ENCODE measurements at regions not wholly inside any gene's neighbourhood (a gene's known extent, or its start where the extent isn't known, plus 50 kb on each side); places are given as distances from the start of the nearest gene placed in this dataset.

- no peaks in the 10 kb centered on the region for H3K9me3 ChIP-seq (ENCODE audit: control insufficient read depth in 1 of 2, low read length in 2 of 2)
- H3K4me1 ChIP-seq (ENCODE audit: control insufficient read depth in 1 of 2, insufficient read depth in 2 of 2, low read length in 2 of 2), result no peaks in the 10 kb centered on the region
- no peaks in the 10 kb centered on the region for H3K36me3 ChIP-seq (ENCODE audit: control insufficient read depth in 1 of 2, insufficient read depth in 2 of 2, low read length in 2 of 2)
- no peak overlapping the region for H3K27ac ChIP-seq (ENCODE audit: low read length)
- no peak overlapping the region for H3K4me3 ChIP-seq (ENCODE audit: low read depth in 1 of 2, low read length in 2 of 2)
- no peaks in the 10 kb centered on the region for H3K27me3 ChIP-seq (ENCODE audit: low read depth, low read length)
Observed at GRCh38 chr5:124134941-124135340, 611.5 kb downstream of the ZNF608 start.

GRCh38 chr5:124133406-124133805 is 613.0 kb downstream of the ZNF608 start:
- H3K27ac ChIP-seq (ENCODE audit: low read length), result no peak overlapping the region
- H3K36me3 ChIP-seq (ENCODE audit: control insufficient read depth in 1 of 2, insufficient read depth in 2 of 2, low read length in 2 of 2), result no peaks in the 10 kb centered on the region
- no peaks in the 10 kb centered on the region for H3K4me1 ChIP-seq (ENCODE audit: control insufficient read depth in 1 of 2, insufficient read depth in 2 of 2, low read length in 2 of 2)
- H3K27me3 ChIP-seq (ENCODE audit: low read depth, low read length), result no peaks in the 10 kb centered on the region
- H3K4me3 ChIP-seq (ENCODE audit: low read depth in 1 of 2, low read length in 2 of 2), result no peak overlapping the region
- H3K9me3 ChIP-seq (ENCODE audit: control insufficient read depth in 1 of 2, low read length in 2 of 2), result no peaks in the 10 kb centered on the region

GRCh38 chr5:124132843-124133242 is 613.6 kb downstream of the ZNF608 start:
- Histone ChIP-seq H3K36me3 (ENCODE audit: control insufficient read depth in 1 of 2, insufficient read depth in 2 of 2, low read length in 2 of 2) (no peaks in the 10 kb centered on the region), H3K27ac (ENCODE audit: low read length) (no peak overlapping the region), H3K9me3 (ENCODE audit: control insufficient read depth in 1 of 2, low read length in 2 of 2) (no peaks in the 10 kb centered on the region), H3K4me3 (ENCODE audit: low read depth in 1 of 2, low read length in 2 of 2) (no peak overlapping the region), H3K4me1 (ENCODE audit: control insufficient read depth in 1 of 2, insufficient read depth in 2 of 2, low read length in 2 of 2) (peaks cover 0 to under 1% of the 10 kb centered on the region in 2 donors), H3K27me3 (ENCODE audit: low read depth, low read length) (no peaks in the 10 kb centered on the region)

- Histone ChIP-seq H3K27ac (ENCODE audit: low read length) (no peak overlapping the region), H3K36me3 (ENCODE audit: control insufficient read depth in 1 of 2, insufficient read depth in 2 of 2, low read length in 2 of 2) (no peaks in the 10 kb centered on the region), H3K9me3 (ENCODE audit: control insufficient read depth in 1 of 2, low read length in 2 of 2) (no peaks in the 10 kb centered on the region), H3K27me3 (ENCODE audit: low read depth, low read length) (no peaks in the 10 kb centered on the region), H3K4me3 (ENCODE audit: low read depth in 1 of 2, low read length in 2 of 2) (no peak overlapping the region), H3K4me1 (ENCODE audit: control insufficient read depth in 1 of 2, insufficient read depth in 2 of 2, low read length in 2 of 2) (peaks cover 0 to 8% of the 10 kb centered on the region in 2 donors)
Observed at GRCh38 chr5:124131466-124131865, 615.0 kb downstream of the ZNF608 start.

- H3K27me3 ChIP-seq (ENCODE audit: low read depth, low read length), result no peaks in the 10 kb centered on the region
- H3K4me1 ChIP-seq (ENCODE audit: control insufficient read depth in 1 of 2, insufficient read depth in 2 of 2, low read length in 2 of 2), result peaks cover 0 to 8% of the 10 kb centered on the region in 2 donors
- no peaks in the 10 kb centered on the region for H3K9me3 ChIP-seq (ENCODE audit: control insufficient read depth in 1 of 2, low read length in 2 of 2)
- H3K27ac ChIP-seq (ENCODE audit: low read length), result no peak overlapping the region
- H3K4me3 ChIP-seq (ENCODE audit: low read depth in 1 of 2, low read length in 2 of 2), result no peak overlapping the region
- H3K36me3 ChIP-seq (ENCODE audit: control insufficient read depth in 1 of 2, insufficient read depth in 2 of 2, low read length in 2 of 2), result no peaks in the 10 kb centered on the region
Observed at GRCh38 chr5:124130816-124131215, 615.6 kb downstream of the ZNF608 start.

- no peak overlapping the region for H3K4me3 ChIP-seq (ENCODE audit: low read depth in 1 of 2, low read length in 2 of 2)
- H3K36me3 ChIP-seq (ENCODE audit: control insufficient read depth in 1 of 2, insufficient read depth in 2 of 2, low read length in 2 of 2), result no peaks in the 10 kb centered on the region
- peaks cover 0 to 17% of the 10 kb centered on the region in 2 donors for H3K4me1 ChIP-seq (ENCODE audit: control insufficient read depth in 1 of 2, insufficient read depth in 2 of 2, low read length in 2 of 2)
- no peak overlapping the region for H3K27ac ChIP-seq (ENCODE audit: low read length)
- H3K9me3 ChIP-seq (ENCODE audit: control insufficient read depth in 1 of 2, low read length in 2 of 2), result no peaks in the 10 kb centered on the region
- no peaks in the 10 kb centered on the region for H3K27me3 ChIP-seq (ENCODE audit: low read depth, low read length)
Observed at GRCh38 chr5:124128867-124129266, 616.9 kb downstream of the CSNK1G3 start.

- no peaks in the 10 kb centered on the region for H3K27me3 ChIP-seq (ENCODE audit: low read depth, low read length)
- H3K9me3 ChIP-seq (ENCODE audit: control insufficient read depth in 1 of 2, low read length in 2 of 2), result no peaks in the 10 kb centered on the region
- no peak overlapping the region for H3K4me3 ChIP-seq (ENCODE audit: low read depth in 1 of 2, low read length in 2 of 2)
- no peak overlapping the region for H3K27ac ChIP-seq (ENCODE audit: low read length)
- peaks cover 0 to 17% of the 10 kb centered on the region in 2 donors for H3K4me1 ChIP-seq (ENCODE audit: control insufficient read depth in 1 of 2, insufficient read depth in 2 of 2, low read length in 2 of 2)
- H3K36me3 ChIP-seq (ENCODE audit: control insufficient read depth in 1 of 2, insufficient read depth in 2 of 2, low read length in 2 of 2), result no peaks in the 10 kb centered on the region
Observed at GRCh38 chr5:124126504-124127217, 614.7 kb downstream of the CSNK1G3 start.

GRCh38 chr5:124124711-124125229 is 612.8 kb downstream of the CSNK1G3 start:
- Histone ChIP-seq H3K4me1 (ENCODE audit: control insufficient read depth in 1 of 2, insufficient read depth in 2 of 2, low read length in 2 of 2) (peaks cover 0 to 17% of the 10 kb centered on the region in 2 donors), H3K9me3 (ENCODE audit: control insufficient read depth in 1 of 2, low read length in 2 of 2) (no peaks in the 10 kb centered on the region), H3K27me3 (ENCODE audit: low read depth, low read length) (no peaks in the 10 kb centered on the region), H3K36me3 (ENCODE audit: control insufficient read depth in 1 of 2, insufficient read depth in 2 of 2, low read length in 2 of 2) (no peaks in the 10 kb centered on the region), H3K4me3 (ENCODE audit: low read depth in 1 of 2, low read length in 2 of 2) (no peak overlapping the region), H3K27ac (ENCODE audit: low read length) (no peak overlapping the region)

GRCh38 chr5:124121198-124121597 is 609.2 kb downstream of the CSNK1G3 start:
- no peak overlapping the region for H3K27ac ChIP-seq (ENCODE audit: low read length)

GRCh38 chr5:124114911-124115310 is 602.9 kb downstream of the CSNK1G3 start:
- no peak overlapping the region for H3K4me3 ChIP-seq (ENCODE audit: low read depth in 1 of 2, low read length in 2 of 2)
- H3K9me3 ChIP-seq (ENCODE audit: control insufficient read depth in 1 of 2, low read length in 2 of 2), result no peaks in the 10 kb centered on the region
- H3K27ac ChIP-seq (ENCODE audit: low read length), result no peak overlapping the region
- H3K27me3 ChIP-seq (ENCODE audit: low read depth, low read length), result no peaks in the 10 kb centered on the region
- H3K4me1 ChIP-seq (ENCODE audit: control insufficient read depth in 1 of 2, insufficient read depth in 2 of 2, low read length in 2 of 2), result no peaks in the 10 kb centered on the region
- H3K36me3 ChIP-seq (ENCODE audit: control insufficient read depth in 1 of 2, insufficient read depth in 2 of 2, low read length in 2 of 2), result no peaks in the 10 kb centered on the region

More at GRCh38 chr5:124121198-124121597, 609.2 kb downstream of the CSNK1G3 start:
- no peaks in the 10 kb centered on the region for H3K36me3 ChIP-seq (ENCODE audit: control insufficient read depth in 1 of 2, insufficient read depth in 2 of 2, low read length in 2 of 2)
- H3K4me3 ChIP-seq (ENCODE audit: low read depth in 1 of 2, low read length in 2 of 2), result no peak overlapping the region
- H3K4me1 ChIP-seq (ENCODE audit: control insufficient read depth in 1 of 2, insufficient read depth in 2 of 2, low read length in 2 of 2), result peaks cover 0 to 9% of the 10 kb centered on the region in 2 donors
- no peaks in the 10 kb centered on the region for H3K9me3 ChIP-seq (ENCODE audit: control insufficient read depth in 1 of 2, low read length in 2 of 2)
- H3K27me3 ChIP-seq (ENCODE audit: low read depth, low read length), result no peaks in the 10 kb centered on the region

- H3K4me1 ChIP-seq (ENCODE audit: control insufficient read depth in 1 of 2, insufficient read depth in 2 of 2, low read length in 2 of 2), result no peaks in the 10 kb centered on the region
- no peaks in the 10 kb centered on the region for H3K36me3 ChIP-seq (ENCODE audit: control insufficient read depth in 1 of 2, insufficient read depth in 2 of 2, low read length in 2 of 2)
- no peaks in the 10 kb centered on the region for H3K27me3 ChIP-seq (ENCODE audit: low read depth, low read length)
- no peak overlapping the region for H3K27ac ChIP-seq (ENCODE audit: low read length)
- no peaks in the 10 kb centered on the region for H3K9me3 ChIP-seq (ENCODE audit: control insufficient read depth in 1 of 2, low read length in 2 of 2)
- H3K4me3 ChIP-seq (ENCODE audit: low read depth in 1 of 2, low read length in 2 of 2), result no peak overlapping the region
Observed at GRCh38 chr5:124111886-124112285, 599.9 kb downstream of the CSNK1G3 start.

GRCh38 chr5:124110942-124111341 is 599.0 kb downstream of the CSNK1G3 start:
- Histone ChIP-seq H3K4me1 (ENCODE audit: control insufficient read depth in 1 of 2, insufficient read depth in 2 of 2, low read length in 2 of 2) (no peaks in the 10 kb centered on the region), H3K9me3 (ENCODE audit: control insufficient read depth in 1 of 2, low read length in 2 of 2) (no peaks in the 10 kb centered on the region), H3K27me3 (ENCODE audit: low read depth, low read length) (no peaks in the 10 kb centered on the region), H3K36me3 (ENCODE audit: control insufficient read depth in 1 of 2, insufficient read depth in 2 of 2, low read length in 2 of 2) (no peaks in the 10 kb centered on the region), H3K27ac (ENCODE audit: low read length) (no peak overlapping the region), H3K4me3 (ENCODE audit: low read depth in 1 of 2, low read length in 2 of 2) (no peak overlapping the region)
